Heart left ventricle (tissue), 13 donors: ENCODE measurements at regions not wholly inside any gene's neighbourhood (a gene's known extent, or its start where the extent isn't known, plus 50 kb on each side); places are given as distances from the start of the nearest gene placed in this dataset.

Experiments used
- CTCF ChIP-seq, 12 donors: fragments of 200-600 bp; sonication (generic) in 4 of 12; IDR thresholded peaks; one replicate each; pipeline versions ENCODE4 v1.5.0 to v1.8.0; 2018 to 2022; ENCODE audit warnings: antibody characterized with exemption in 12 of 12, mild to moderate bottlenecking in 5 of 12
- POLR2A ChIP-seq, 2 donors: fragments of 450-650 bp; IDR thresholded peaks; one replicate each; pipeline ENCODE4 v1.6.1; 2017; ENCODE audit warnings: antibody characterized with exemption in 2 of 2, mild to moderate bottlenecking in 2 of 2, moderate library complexity in 2 of 2
- donor health status: ischemic (EF 13 %, LVEDD 7.1; RV severe dilation, severe dysfunction).
- donor health status: DM: no; HTN: yes; CAD: no.
- donor health status: DM: no; HTN: no; CAD: no.
- donor health status: ischemic (EF 25% LVEDD 6.9; RV normal size, moderate dysfunction).
- donor health status: ischemic (EF 25% LVEDD 5.7; RV mildly dilated, moderate dysfunction).
- donor health status: ischemic (EF 35%, LVEDD 5.7; RV mildly dilated, moderate dysfunction).
- donor health status: nonischemic (EF 11% LVEDD 7.7; RV severe dilation, severe dysfunction).
- donor health status: DM: yes; HTN: yes; CAD: no.
- donor health status: PGD.
- donor health status: ischemic (EF 29% LVEDD 5.4; RV normal size, mild dysfunction).
- donor health status: nonischemic (EF 23%, LVEDD 6.1; RV moderate dilation, normal function).

DNA sequence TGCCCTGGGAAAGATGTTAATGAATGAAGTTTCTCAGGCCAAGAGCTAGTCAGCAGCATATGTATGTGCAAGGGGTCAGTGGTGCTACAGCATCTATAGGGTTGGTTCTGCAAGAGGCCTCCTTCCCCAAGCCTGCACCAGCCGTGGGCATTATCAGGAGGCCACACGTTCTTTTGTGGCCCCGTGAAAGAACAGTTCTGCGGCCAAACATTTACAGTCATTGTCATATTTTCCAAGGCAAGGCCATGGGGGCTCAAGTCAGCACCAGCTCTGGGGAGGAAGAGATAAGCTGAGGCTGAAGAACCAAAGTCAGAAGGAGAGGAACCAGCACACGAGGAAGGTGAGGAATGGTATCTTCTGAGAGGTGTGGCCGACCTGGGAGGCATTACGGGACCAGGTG lies 54.4 kb upstream of the TMEM72 start:
- no peak for TF ChIP-seq CTCF (IDR thresholded peaks at IDR 0.05)
- TF ChIP-seq POLR2A (IDR thresholded peaks at IDR 0.05): no peak
